Endothelial cell of umbilical vein (primary cell): ENCODE measurements at regions not wholly inside any gene's neighbourhood (a gene's known extent, or its start where the extent isn't known, plus 50 kb on each side); places are given as distances from the start of the nearest gene placed in this dataset.

Experiments used
- BruUV-seq: library from RNA; stranded (reverse); fragments of 400-500 nt; replicated peaks from 2 replicates; lab custom pipeline; 2021; lab: Mats Ljungman, UMichigan
- CTCF ChIA-PET: fragments of 300-600, 350-600 bp; sonication (Branson Sonifier 250); formaldehyde crosslinking; loops from one replicate; lab custom pipeline; 2021; ENCODE audit warnings: antibody characterized with exemption, inconsistent platforms; lab: Charles Lee
- POLR2A ChIA-PET: fragments of 300-600, 350-600 bp; sonication (Branson Sonifier 250); formaldehyde crosslinking; loops from one replicate; lab custom pipeline; 2021; ENCODE audit warnings: antibody characterized with exemption, inconsistent platforms; lab: Charles Lee
- DNase-seq: peaks from one replicate; pipeline ENCODE4 v3.0.0-alpha.2; 2011; ENCODE audit warnings: low read depth, low spot score
- FAIRE-seq: peaks from 2 replicates; lab custom pipeline; 2011; peaks lifted over from hg19 to GRCh38; lab: Jason Lieb, UNC
- H2AFZ ChIP-seq: 2 replicates; pipeline ENCODE4 v1.6.0; 2012; ENCODE audit warnings: low read depth, low read length, control low read depth, inconsistent platforms
- H3K27ac ChIP-seq: 2 replicates; pipeline ENCODE4 v1.5.1; 2011; ENCODE audit warnings: low read depth, mild to moderate bottlenecking, control low read depth, low read length, moderate library complexity; ENCODE audit not compliant: insufficient read depth
- H3K27me3 ChIP-seq, 2 experiments: 2 replicates each; pipeline versions ENCODE4 v1.6.0 to v1.6.1; 2011; ENCODE audit warnings: low read length in 2 of 2, mixed read lengths in 1 of 2; ENCODE audit not compliant: control insufficient read depth in 2 of 2, insufficient read depth in 2 of 2
- H3K36me3 ChIP-seq, 2 experiments: 2 replicates in 1 of 2; 3 replicates in 1 of 2; pipeline ENCODE4 v1.5.1; 2011; ENCODE audit warnings: low read length in 2 of 2, mild to moderate bottlenecking in 1 of 2, moderate library complexity in 1 of 2; ENCODE audit not compliant: control insufficient read depth in 2 of 2, insufficient read depth in 2 of 2; ENCODE audit errors: extremely low read depth in 1 of 2
- H3K4me1 ChIP-seq: 3 replicates; pipeline ENCODE4 v1.5.1; 2011; ENCODE audit warnings: mild to moderate bottlenecking, low read length; ENCODE audit not compliant: control insufficient read depth, insufficient read depth; ENCODE audit errors: extremely low read depth
- H3K4me2 ChIP-seq: 2 replicates; pipeline ENCODE4 v1.6.1; 2011; ENCODE audit warnings: low read length, control low read depth, mixed read lengths; ENCODE audit not compliant: insufficient read depth
- H3K4me3 ChIP-seq, 3 experiments: fragments of 200-600 bp in 1 of 3; sonication (generic), shearing (Covaris generic) in 1 of 3; replicated peaks in 1 of 3; 2 replicates each; pipeline ENCODE4 v1.5.1; 2011 to 2016; ENCODE audit warnings: control low read depth in 3 of 3, low read length in 3 of 3, mild to moderate bottlenecking in 2 of 3, inconsistent platforms in 1 of 3, low read depth in 1 of 3, moderate library complexity in 1 of 3; ENCODE audit not compliant: insufficient read depth in 1 of 3
- H3K79me2 ChIP-seq: 2 replicates; pipeline ENCODE4 v1.6.0; 2012; ENCODE audit warnings: low read length, inconsistent platforms; ENCODE audit not compliant: control insufficient read depth, insufficient read depth
- H3K9ac ChIP-seq: replicated peaks from 2 replicates; pipeline ENCODE3; 2011; ENCODE audit warnings: low read length, control low read depth; ENCODE audit not compliant: insufficient read depth; ENCODE audit errors: extremely low read depth
- H3K9me1 ChIP-seq: replicated peaks from 3 replicates; pipeline ENCODE4 v1.6.0; 2011; ENCODE audit warnings: mild to moderate bottlenecking, low read length; ENCODE audit not compliant: control insufficient read depth, insufficient read depth; ENCODE audit errors: extremely low read depth
- H3K9me3 ChIP-seq: replicated peaks from 2 replicates; pipeline ENCODE4 v1.5.1; 2012; ENCODE audit warnings: low read length, inconsistent platforms; ENCODE audit not compliant: control insufficient read depth, insufficient read depth
- H4K20me1 ChIP-seq: replicated peaks from 2 replicates; pipeline ENCODE3; 2011; ENCODE audit warnings: mild to moderate bottlenecking, low read length; ENCODE audit not compliant: control insufficient read depth, insufficient read depth; ENCODE audit errors: extremely low read depth
- EZH2 ChIP-seq: IDR thresholded peaks from 2 replicates; pipeline ENCODE4 v1.6.1; 2012; ENCODE audit warnings: borderline replicate concordance, low read depth, mild to moderate bottlenecking, moderate library complexity, low read length, inconsistent platforms; ENCODE audit not compliant: severe bottlenecking
- FOS ChIP-seq: IDR thresholded peaks from 2 replicates; pipeline ENCODE4 v1.6.1; 2011; ENCODE audit warnings: mild to moderate bottlenecking, low read length, moderate library complexity, borderline replicate concordance; ENCODE audit not compliant: insufficient read depth
- GATA2 ChIP-seq: IDR thresholded peaks from 2 replicates; pipeline ENCODE4 v1.7.0; 2011; ENCODE audit warnings: low read depth, mild to moderate bottlenecking, moderate library complexity, mixed read lengths, low read length; ENCODE audit not compliant: insufficient read length, insufficient read depth
- JUN ChIP-seq: IDR thresholded peaks from 2 replicates; pipeline ENCODE4 v1.6.1; 2011; ENCODE audit warnings: borderline replicate concordance, low read depth; ENCODE audit not compliant: insufficient read length, insufficient read depth
- MYC ChIP-seq: IDR thresholded peaks from one replicate; pipeline ENCODE4 v1.6.1; 2011; ENCODE audit warnings: mild to moderate bottlenecking, low read depth, low read length
- POLR2A ChIP-seq: IDR thresholded peaks from 2 replicates; pipeline ENCODE4 v1.6.1; 2012; ENCODE audit warnings: low read depth, mild to moderate bottlenecking, control low read depth, low read length
- POLR2AphosphoS5 ChIP-seq: IDR thresholded peaks from 2 replicates; pipeline ENCODE4 v1.6.1; 2012; ENCODE audit warnings: low read depth, mild to moderate bottlenecking, control low read depth, low read length, moderate library complexity; ENCODE audit not compliant: insufficient read depth
- dilution Hi-C: fragments of 300-500 bp; cut with MboI; formaldehyde crosslinking; loops from one replicate; pipeline ENCODE4 v1.15.0; 2019; ENCODE audit warnings: low sequenced_read_pairs; ENCODE audit not compliant: extremely low pct_ligation_motif_present
- intact Hi-C: fragments of 100-400 bp; cut with micrococcal nuclease; formaldehyde crosslinking; loops from one replicate; pipeline ENCODE4 v1.10.0; 2022
- TF ChIP-seq, protein P1 (sequence below), 2 donors: IDR thresholded peaks; 1 replicate in 1 of 2; 2 replicates in 1 of 2; pipeline ENCODE4 v1.5.1; 2011; ENCODE audit warnings: low read length in 2 of 2, mild to moderate bottlenecking in 2 of 2, moderate library complexity in 2 of 2, control low read depth in 1 of 2, inconsistent platforms in 1 of 2, low read depth in 1 of 2; ENCODE audit not compliant: insufficient read depth in 1 of 2; ENCODE audit errors: extremely low read depth in 1 of 2

GRCh38 chr15:87300146-87300545, 956.4 kb downstream of the NTRK3 start:
- Histone ChIP-seq H3K27ac (no peak overlapping the region), H3K79me2 (no peaks in the 10 kb centered on the region), H3K4me3 (no peak overlapping the region), H3K4me1 (no peaks in the 10 kb centered on the region), H3K9ac (no peak overlapping the region), H3K4me2 (no peak overlapping the region), H3K9me1 (no peaks in the 10 kb centered on the region), H3K36me3 (no peaks in the 10 kb centered on the region), H3K27me3 (no peaks in the 10 kb centered on the region), H2AFZ (no peak overlapping the region), H4K20me1 (no peaks in the 10 kb centered on the region), H3K9me3 (peaks cover 5% of the 10 kb centered on the region)
- BruUV-seq, result no TSS peak
- dilution Hi-C loops, result no loop called here
- TF ChIP-seq GATA2 (no peak), JUN (no peak), FOS (no peak), POLR2A (no peak), POLR2AphosphoS5 (no peak), EZH2 (no peak)
- ChIA-PET CTCF (no interaction called here), POLR2A (no interaction called here)
- intact Hi-C loops, result no loop called here
- DNase-seq (no peak), FAIRE-seq (no peak)

- H3K36me3 ChIP-seq, result no peaks in the 10 kb centered on the region
- ChIA-PET CTCF (no interaction called here), POLR2A (no interaction called here)
- no peak overlapping the region for H3K4me2 ChIP-seq
- no TSS peak for BruUV-seq
- TF ChIP-seq POLR2AphosphoS5 (no peak), POLR2A (no peak), EZH2 (no peak), GATA2 (no peak), MYC (no peak)
- TF ChIP-seq, protein P1, sequence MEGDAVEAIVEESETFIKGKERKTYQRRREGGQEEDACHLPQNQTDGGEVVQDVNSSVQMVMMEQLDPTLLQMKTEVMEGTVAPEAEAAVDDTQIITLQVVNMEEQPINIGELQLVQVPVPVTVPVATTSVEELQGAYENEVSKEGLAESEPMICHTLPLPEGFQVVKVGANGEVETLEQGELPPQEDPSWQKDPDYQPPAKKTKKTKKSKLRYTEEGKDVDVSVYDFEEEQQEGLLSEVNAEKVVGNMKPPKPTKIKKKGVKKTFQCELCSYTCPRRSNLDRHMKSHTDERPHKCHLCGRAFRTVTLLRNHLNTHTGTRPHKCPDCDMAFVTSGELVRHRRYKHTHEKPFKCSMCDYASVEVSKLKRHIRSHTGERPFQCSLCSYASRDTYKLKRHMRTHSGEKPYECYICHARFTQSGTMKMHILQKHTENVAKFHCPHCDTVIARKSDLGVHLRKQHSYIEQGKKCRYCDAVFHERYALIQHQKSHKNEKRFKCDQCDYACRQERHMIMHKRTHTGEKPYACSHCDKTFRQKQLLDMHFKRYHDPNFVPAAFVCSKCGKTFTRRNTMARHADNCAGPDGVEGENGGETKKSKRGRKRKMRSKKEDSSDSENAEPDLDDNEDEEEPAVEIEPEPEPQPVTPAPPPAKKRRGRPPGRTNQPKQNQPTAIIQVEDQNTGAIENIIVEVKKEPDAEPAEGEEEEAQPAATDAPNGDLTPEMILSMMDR (IDR thresholded peaks at IDR 0.05; ENCODE audit: extremely low read depth in 1 of 2, insufficient read depth in 1 of 2, low read depth in 1 of 2, low read length in 2 of 2), result no peak
- no peak overlapping the region for H3K9ac ChIP-seq
- no peaks in the 10 kb centered on the region for H3K79me2 ChIP-seq
- intact Hi-C loops, result no loop called here
- H2AFZ ChIP-seq, result no peak overlapping the region
- FAIRE-seq (no peak), DNase-seq (no peak)
- no peak overlapping the region for H3K27ac ChIP-seq
- H3K4me3 ChIP-seq, result no peak overlapping the region
- H3K9me1 ChIP-seq, result no peaks in the 10 kb centered on the region
- dilution Hi-C loops, result no loop called here
- no peaks in the 10 kb centered on the region for H3K27me3 ChIP-seq
- no peaks in the 10 kb centered on the region for H4K20me1 ChIP-seq
- H3K4me1 ChIP-seq, result no peaks in the 10 kb centered on the region
- peaks cover 4% of the 10 kb centered on the region for H3K9me3 ChIP-seq
Measured at GRCh38 chr15:87294854-87295253, 961.7 kb downstream of the NTRK3 start.
